T47D (cell line): ENCODE measurements at regions not wholly inside any gene's neighbourhood (a gene's known extent, or its start where the extent isn't known, plus 50 kb on each side); places are given as distances from the start of the nearest gene placed in this dataset.

Experiments
- DNase-seq, 2 experiments: peaks; one replicate each; pipeline versions ENCODE4 v3.0.0 to v3.0.0-alpha.2; 2011 to 2012; ENCODE audit warnings: low read depth in 1 of 2, low spot score in 1 of 2
- JUND ChIP-seq: IDR thresholded peaks from 2 replicates; pipeline ENCODE4 v1.6.1; 2012; ENCODE audit warnings: low read depth
- in situ Hi-C: cut with HindIII; loops from 2 replicates; pipeline ENCODE4 v1.10.0; 2016; ENCODE audit warnings: low sequenced_read_pairs, low pct_unique_long_range_greater_than_20kb

- in situ Hi-C loops, result no loop called here
- no peak for TF ChIP-seq JUND
- DNase-seq, result no peak
Observed at GRCh38 chr7:98539865-98540264, 77.2 kb upstream of the NPTX2 start.

- no peak for DNase-seq
- TF ChIP-seq JUND, result no peak
- in situ Hi-C loops, result no loop called here
Observed at GRCh38 chr7:98536803-98537202, 80.3 kb upstream of the NPTX2 start.

DNA sequence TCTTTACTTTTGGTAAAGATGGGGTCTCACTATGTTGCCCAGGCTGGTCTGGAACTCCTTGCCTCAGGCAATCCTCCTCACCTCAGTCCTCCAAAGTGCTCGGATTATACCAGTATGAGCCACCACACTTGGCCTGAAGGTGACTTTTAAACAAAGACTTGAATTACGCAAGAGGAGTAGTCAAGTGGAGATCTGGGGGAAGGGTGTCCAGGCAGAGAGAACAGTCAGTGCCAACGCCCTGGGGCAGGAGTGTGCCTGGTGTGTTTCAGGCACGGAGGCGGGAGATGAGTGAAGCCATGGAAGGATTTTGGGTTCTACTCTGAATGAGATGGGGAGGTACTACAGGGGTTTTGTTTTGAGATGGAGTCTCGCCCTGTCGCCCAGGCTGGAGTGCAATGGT, 82.6 kb upstream of the NPTX2 start:
- DNase-seq, result no peak
- TF ChIP-seq JUND, result no peak
- in situ Hi-C loops, result no loop called here

- in situ Hi-C loops, result no loop called here
- TF ChIP-seq JUND, result no peak
Observed at GRCh38 chr7:98531717-98532116, 85.4 kb upstream of the NPTX2 start.

GRCh38 chr7:98528079-98528478, 89.0 kb upstream of the NPTX2 start:
- in situ Hi-C loops, result no loop called here
- TF ChIP-seq JUND, result no peak
- DNase-seq, result no peak

More at GRCh38 chr7:98531717-98532116, 85.4 kb upstream of the NPTX2 start:
- no peak for DNase-seq

- in situ Hi-C loops, result no loop called here
- no peak for DNase-seq
Observed at GRCh38 chr7:98526059-98526458, 91.0 kb upstream of the NPTX2 start.

GRCh38 chr7:98521089-98521692, 95.9 kb upstream of the NPTX2 start:
- DNase-seq, result no peak
- in situ Hi-C loops, result no loop called here
- TF ChIP-seq JUND, result no peak

More at GRCh38 chr7:98526059-98526458, 91.0 kb upstream of the NPTX2 start:
- no peak for TF ChIP-seq JUND

GRCh38 chr7:98520356-98520951, 96.6 kb upstream of the NPTX2 start:
- in situ Hi-C loops, result no loop called here
- DNase-seq, result peak in 1 of 2 experiments; percentile 29
- no peak for TF ChIP-seq JUND

GRCh38 chr7:98518159-98518947, 98.7 kb upstream of the NPTX2 start:
- in situ Hi-C loops, result no loop called here
- DNase-seq, result no peak
- TF ChIP-seq JUND, result no peak

DNA sequence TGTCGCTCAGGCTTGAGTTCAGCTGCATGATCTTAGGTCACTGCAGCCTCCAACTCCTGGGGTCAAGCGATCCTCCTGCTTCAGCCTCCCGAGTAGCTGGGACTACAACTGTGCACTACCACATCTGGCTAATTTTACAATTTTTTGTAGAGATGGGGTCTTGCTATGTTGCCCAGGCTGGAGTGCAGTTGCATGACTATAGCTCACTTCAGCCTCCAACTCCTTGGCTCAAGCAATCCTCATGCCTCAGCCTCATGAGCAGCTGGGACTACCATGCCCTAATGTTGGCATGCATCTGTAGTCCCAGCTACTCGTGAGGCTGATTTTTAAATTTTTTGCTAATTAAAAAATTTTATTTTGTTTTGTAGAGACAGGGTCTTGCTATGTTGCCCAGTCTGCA, 101.9 kb upstream of the NPTX2 start:
- DNase-seq, result no peak

GRCh38 chr7:98514211-98515031, 102.7 kb upstream of the NPTX2 start:
- in situ Hi-C loops, result no loop called here
- no peak for TF ChIP-seq JUND
- DNase-seq, result no peak

More for the DNA sequence above, 101.9 kb upstream of the NPTX2 start:
- in situ Hi-C loops, result no loop called here
- no peak for TF ChIP-seq JUND

- TF ChIP-seq JUND, result no peak
- in situ Hi-C loops, result no loop called here
- no peak for DNase-seq
Observed at GRCh38 chr7:98511175-98511574, 105.9 kb upstream of the NPTX2 start.

DNA sequence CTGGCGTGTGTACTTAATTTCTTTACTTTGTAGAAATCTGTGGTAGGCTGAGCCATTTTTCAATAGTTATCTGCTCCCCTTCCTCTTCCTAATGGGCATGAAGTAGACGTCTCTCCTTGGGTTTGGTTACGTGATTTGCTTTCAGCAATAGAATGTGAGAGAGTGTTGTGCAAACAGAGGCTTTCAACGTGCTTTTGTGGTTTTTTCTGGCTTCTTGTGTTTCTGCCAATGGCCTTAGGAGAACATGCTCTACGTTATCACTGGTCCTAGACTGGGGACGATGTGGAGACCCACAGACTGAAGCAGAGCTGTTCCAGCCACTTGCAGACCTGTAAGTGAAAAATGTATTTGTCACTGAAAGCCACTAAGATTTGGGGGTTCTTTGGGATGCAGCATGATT, 107.2 kb upstream of the NPTX2 start:
- in situ Hi-C loops, result no loop called here
- TF ChIP-seq JUND, result no peak
- DNase-seq, result no peak
